ENCODE measurements at regions not wholly inside any gene's neighbourhood (a gene's known extent, or its start where the extent isn't known, plus 50 kb on each side); places are given as distances from the start of the nearest gene placed in this dataset.

- H3K9me1 ChIP-seq (ENCODE audit: control insufficient read depth, extremely low read depth, insufficient read depth, low read length), result no peaks in the 10 kb centered on the region
- H3K27ac ChIP-seq (ENCODE audit: control insufficient read depth, insufficient read depth, low read length), result no peak overlapping the region
- H3K36me3 ChIP-seq (ENCODE audit: control insufficient read depth in 2 of 2, extremely low read depth in 1 of 2, insufficient read depth in 2 of 2, low read length in 2 of 2), result no peaks in the 10 kb centered on the region
- no peak overlapping the region for H3K4me3 ChIP-seq (ENCODE audit: control insufficient read depth in 2 of 3, extremely low read depth in 1 of 3, insufficient read depth in 2 of 3, low read depth in 1 of 3, low read length in 3 of 3)
- TF ChIP-seq, protein P1, sequence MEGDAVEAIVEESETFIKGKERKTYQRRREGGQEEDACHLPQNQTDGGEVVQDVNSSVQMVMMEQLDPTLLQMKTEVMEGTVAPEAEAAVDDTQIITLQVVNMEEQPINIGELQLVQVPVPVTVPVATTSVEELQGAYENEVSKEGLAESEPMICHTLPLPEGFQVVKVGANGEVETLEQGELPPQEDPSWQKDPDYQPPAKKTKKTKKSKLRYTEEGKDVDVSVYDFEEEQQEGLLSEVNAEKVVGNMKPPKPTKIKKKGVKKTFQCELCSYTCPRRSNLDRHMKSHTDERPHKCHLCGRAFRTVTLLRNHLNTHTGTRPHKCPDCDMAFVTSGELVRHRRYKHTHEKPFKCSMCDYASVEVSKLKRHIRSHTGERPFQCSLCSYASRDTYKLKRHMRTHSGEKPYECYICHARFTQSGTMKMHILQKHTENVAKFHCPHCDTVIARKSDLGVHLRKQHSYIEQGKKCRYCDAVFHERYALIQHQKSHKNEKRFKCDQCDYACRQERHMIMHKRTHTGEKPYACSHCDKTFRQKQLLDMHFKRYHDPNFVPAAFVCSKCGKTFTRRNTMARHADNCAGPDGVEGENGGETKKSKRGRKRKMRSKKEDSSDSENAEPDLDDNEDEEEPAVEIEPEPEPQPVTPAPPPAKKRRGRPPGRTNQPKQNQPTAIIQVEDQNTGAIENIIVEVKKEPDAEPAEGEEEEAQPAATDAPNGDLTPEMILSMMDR (optimal IDR thresholded peaks at IDR 0.05 in 1 of 3, IDR thresholded peaks at IDR 0.05 in 1 of 3, conservative IDR thresholded peaks at IDR 0.05 in 1 of 3; ENCODE audit: extremely low read depth in 1 of 3, insufficient read depth in 2 of 3, low read length in 3 of 3), result no peak
- TF ChIP-seq EZH2 (IDR thresholded peaks at IDR 0.05; ENCODE audit: low read length), result no peak
- no peak overlapping the region for H2AFZ ChIP-seq (ENCODE audit: control insufficient read depth, low read length)
- H3K9me3 ChIP-seq (ENCODE audit: control insufficient read depth, low read depth, low read length), result no peaks in the 10 kb centered on the region
- H3K4me2 ChIP-seq (ENCODE audit: control insufficient read depth, extremely low read depth, insufficient read depth, low read depth, low read length), result no peak overlapping the region
- H3K79me2 ChIP-seq (ENCODE audit: control insufficient read depth, insufficient read depth, low read length), result no peaks in the 10 kb centered on the region
- no peaks in the 10 kb centered on the region for H3K4me1 ChIP-seq (ENCODE audit: control insufficient read depth, extremely low read depth, insufficient read depth, low read length)
- H3K9ac ChIP-seq (ENCODE audit: control insufficient read depth, extremely low read depth, insufficient read depth, low read length), result no peak overlapping the region
- FAIRE-seq, result no peak
- no peaks in the 10 kb centered on the region for H4K20me1 ChIP-seq (ENCODE audit: control insufficient read depth, extremely low read depth, insufficient read depth, low read length)
- H3K27me3 ChIP-seq (ENCODE audit: control insufficient read depth, extremely low read depth, insufficient read depth, low read length), result no peaks in the 10 kb centered on the region
- dilution Hi-C loops (cut with MboI; ENCODE audit: extremely low pct_ligation_motif_present, low sequenced_read_pairs), result no loop called here
- no peak for DNase-seq (ENCODE audit: low read depth, low spot score)
These were observed 915.3 kb upstream of the SLITRK6 start for GRCh38 chr13:86714495-86714894.

DNA sequence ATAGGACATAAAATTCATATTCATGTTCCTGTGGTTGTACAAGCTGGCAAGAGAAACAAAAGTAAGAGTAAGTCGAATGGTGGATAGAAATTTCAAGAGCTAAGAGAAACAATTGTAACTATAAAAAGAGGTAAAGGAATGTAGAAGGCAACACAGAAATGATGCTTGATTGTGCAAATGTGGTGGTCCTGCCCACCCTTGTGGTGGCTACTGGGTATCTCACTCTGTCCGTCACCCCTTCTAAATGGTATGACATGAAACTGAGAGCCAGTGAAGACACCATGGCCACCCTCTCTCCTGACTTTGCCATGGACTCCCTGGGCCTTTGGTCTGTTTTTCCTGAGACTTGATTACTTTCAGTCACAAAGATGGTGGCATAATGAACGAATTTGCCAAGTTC lies 925.9 kb upstream of the SLITRK6 start:
- H3K9me3 ChIP-seq (ENCODE audit: control insufficient read depth, low read depth, low read length), result no peaks in the 10 kb centered on the region

More for the DNA sequence above, 925.9 kb upstream of the SLITRK6 start:
- Histone ChIP-seq H3K4me1 (ENCODE audit: control insufficient read depth, extremely low read depth, insufficient read depth, low read length) (no peaks in the 10 kb centered on the region), H3K9me1 (ENCODE audit: control insufficient read depth, extremely low read depth, insufficient read depth, low read length) (no peaks in the 10 kb centered on the region), H3K4me2 (ENCODE audit: control insufficient read depth, extremely low read depth, insufficient read depth, low read depth, low read length) (no peak overlapping the region), H3K9ac (ENCODE audit: control insufficient read depth, extremely low read depth, insufficient read depth, low read length) (no peak overlapping the region), H4K20me1 (ENCODE audit: control insufficient read depth, extremely low read depth, insufficient read depth, low read length) (no peaks in the 10 kb centered on the region), H3K79me2 (ENCODE audit: control insufficient read depth, insufficient read depth, low read length) (no peaks in the 10 kb centered on the region), H3K27ac (ENCODE audit: control insufficient read depth, insufficient read depth, low read length) (no peak overlapping the region), H3K4me3 (ENCODE audit: control insufficient read depth in 2 of 3, extremely low read depth in 1 of 3, insufficient read depth in 2 of 3, low read depth in 1 of 3, low read length in 3 of 3) (no peak overlapping the region), H3K36me3 (ENCODE audit: control insufficient read depth in 2 of 2, extremely low read depth in 1 of 2, insufficient read depth in 2 of 2, low read length in 2 of 2) (no peaks in the 10 kb centered on the region), H3K27me3 (ENCODE audit: control insufficient read depth, extremely low read depth, insufficient read depth, low read length) (no peaks in the 10 kb centered on the region), H2AFZ (ENCODE audit: control insufficient read depth, low read length) (no peak overlapping the region)
- FAIRE-seq (no peak), DNase-seq (ENCODE audit: low read depth, low spot score) (no peak)
- no peak for TF ChIP-seq EZH2 (IDR thresholded peaks at IDR 0.05; ENCODE audit: low read length)
- TF ChIP-seq, protein P1 (optimal IDR thresholded peaks at IDR 0.05 in 1 of 3, IDR thresholded peaks at IDR 0.05 in 1 of 3, conservative IDR thresholded peaks at IDR 0.05 in 1 of 3; ENCODE audit: extremely low read depth in 1 of 3, insufficient read depth in 2 of 3, low read length in 3 of 3), result no peak
- dilution Hi-C loops (cut with MboI; ENCODE audit: extremely low pct_ligation_motif_present, low sequenced_read_pairs), result no loop called here
